NT2/D1 (cell line): ENCODE measurements at regions not wholly inside any gene's neighbourhood (a gene's known extent, or its start where the extent isn't known, plus 50 kb on each side); places are given as distances from the start of the nearest gene placed in this dataset.
"Not testable (repeated sequence)": the region's sequence is repeated elsewhere in the genome, so short reads cannot be mapped to it uniquely, and the experiment has no call there.

ENCODE experiments used
- DNase-seq: peaks from one replicate; pipeline ENCODE4 v3.0.0-alpha.2; 2011; ENCODE audit warnings: low read depth, low spot score
- H3K27me3 ChIP-seq: 2 replicates; pipeline ENCODE4 v1.6.0; 2011; ENCODE audit warnings: mild to moderate bottlenecking; ENCODE audit not compliant: insufficient read length, insufficient read depth
- H3K36me3 ChIP-seq: 2 replicates; pipeline ENCODE4 v1.6.1; 2011; ENCODE audit warnings: mild to moderate bottlenecking, low read length, mixed read lengths; ENCODE audit not compliant: insufficient read depth, insufficient read length
- H3K4me1 ChIP-seq: 2 replicates; pipeline ENCODE4 v1.5.1; 2011; ENCODE audit not compliant: insufficient read depth, insufficient read length
- H3K4me3 ChIP-seq: 2 replicates; pipeline ENCODE4 v1.5.1; 2011; ENCODE audit warnings: low read depth; ENCODE audit not compliant: insufficient read length
- H3K9ac ChIP-seq: 2 replicates; pipeline ENCODE4 v1.6.0; 2011; ENCODE audit warnings: low read depth; ENCODE audit not compliant: insufficient read length
- H3K9me3 ChIP-seq: 2 replicates; pipeline ENCODE4 v1.5.1; 2011; ENCODE audit warnings: mild to moderate bottlenecking, low read length; ENCODE audit not compliant: insufficient read depth
- SUZ12 ChIP-seq: IDR thresholded peaks from 2 replicates; pipeline ENCODE4 v1.6.1; 2011; ENCODE audit not compliant: insufficient read length, insufficient read depth; ENCODE audit errors: extremely low read depth
- YY1 ChIP-seq: IDR thresholded peaks from 2 replicates; pipeline ENCODE4 v1.6.1; 2011; ENCODE audit not compliant: insufficient read length, insufficient read depth
- ZNF274 ChIP-seq: IDR thresholded peaks from 2 replicates; pipeline ENCODE4 v1.6.1; 2011; ENCODE audit warnings: mild to moderate bottlenecking, low read depth, low read length

GRCh38 chr14:53621921-53622320 is 334.7 kb downstream of the BMP4 start:
- Histone ChIP-seq H3K9ac (no peak overlapping the region), H3K27me3 (no peaks in the 10 kb centered on the region), H3K4me3 (no peak overlapping the region), H3K9me3 (no peaks in the 10 kb centered on the region), H3K36me3 (no peaks in the 10 kb centered on the region), H3K4me1 (no peaks in the 10 kb centered on the region)
- TF ChIP-seq YY1 = no peak
- no peak for TF ChIP-seq SUZ12
- no peak for TF ChIP-seq ZNF274
- DNase-seq = no peak

- no peak for DNase-seq
- Histone ChIP-seq H3K9ac (no peak overlapping the region), H3K9me3 (no peaks in the 10 kb centered on the region), H3K4me3 (no peak overlapping the region), H3K4me1 (no peaks in the 10 kb centered on the region), H3K27me3 (no peaks in the 10 kb centered on the region), H3K36me3 (no peaks in the 10 kb centered on the region)
- TF ChIP-seq ZNF274 (no peak), YY1 (no peak), SUZ12 (no peak)
Observed at GRCh38 chr14:53621433-53621832, 335.2 kb downstream of the BMP4 start.

- no peak for DNase-seq
- Histone ChIP-seq H3K36me3 (no peaks in the 10 kb centered on the region), H3K4me1 (no peaks in the 10 kb centered on the region), H3K9ac (no peak overlapping the region), H3K4me3 (no peak overlapping the region), H3K27me3 (no peaks in the 10 kb centered on the region), H3K9me3 (no peaks in the 10 kb centered on the region)
- TF ChIP-seq YY1 = no peak
- TF ChIP-seq SUZ12 = no peak
- no peak for TF ChIP-seq ZNF274
Observed at GRCh38 chr14:53620890-53621289, 335.7 kb downstream of the BMP4 start.

- Histone ChIP-seq H3K4me1 (no peaks in the 10 kb centered on the region), H3K36me3 (no peaks in the 10 kb centered on the region), H3K9me3 (no peaks in the 10 kb centered on the region), H3K27me3 (no peaks in the 10 kb centered on the region), H3K4me3 (no peak overlapping the region), H3K9ac (no peak overlapping the region)
- TF ChIP-seq YY1 (no peak), SUZ12 (no peak), ZNF274 (no peak)
- DNase-seq = no peak
Observed at GRCh38 chr14:53620317-53620716, 336.3 kb downstream of the BMP4 start.

- TF ChIP-seq YY1 (no peak), ZNF274 (no peak), SUZ12 (no peak)
- no peak for DNase-seq
- Histone ChIP-seq H3K4me1 (no peaks in the 10 kb centered on the region), H3K36me3 (no peaks in the 10 kb centered on the region), H3K4me3 (no peak overlapping the region), H3K27me3 (no peaks in the 10 kb centered on the region), H3K9ac (no peak overlapping the region), H3K9me3 (no peaks in the 10 kb centered on the region)
Observed at GRCh38 chr14:53619691-53620231, 336.9 kb downstream of the BMP4 start.

GRCh38 chr14:53616536-53616935 is 340.1 kb downstream of the BMP4 start:
- H3K4me1 ChIP-seq, DNase-seq, H3K9ac ChIP-seq: not testable (repeated sequence)

GRCh38 chr14:53615252-53615651 is 341.4 kb downstream of the BMP4 start:
- TF ChIP-seq ZNF274 (no peak), SUZ12 (no peak), YY1 (no peak)
- Histone ChIP-seq H3K36me3 (no peaks in the 10 kb centered on the region), H3K27me3 (no peaks in the 10 kb centered on the region), H3K4me1 (no peaks in the 10 kb centered on the region), H3K9me3 (no peaks in the 10 kb centered on the region; the same call in 1 of the 2 replicates), H3K4me3 (no peak overlapping the region), H3K9ac (no peak overlapping the region)
- DNase-seq = no peak

More at GRCh38 chr14:53616536-53616935, 340.1 kb downstream of the BMP4 start:
- not testable (repeated sequence) for H3K4me3 ChIP-seq, H3K27me3 ChIP-seq, H3K9me3 ChIP-seq, H3K36me3 ChIP-seq
